Thyroid gland (tissue), 4 donors: ENCODE measurements at regions not wholly inside any gene's neighbourhood (a gene's known extent, or its start where the extent isn't known, plus 50 kb on each side); places are given as distances from the start of the nearest gene placed in this dataset.

Experiments
- DNase-seq, 2 donors: peaks; one replicate each; pipeline ENCODE4 v3.0.0-alpha.2; 2019
- H3K27ac ChIP-seq, 3 donors: fragments of 200-600 bp; sonication (generic); 1 replicate in 2 of 3; 2 replicates in 1 of 3; pipeline ENCODE4 v1.5.1; 2016 to 2019; ENCODE audit warnings: mild to moderate bottlenecking in 1 of 3, moderate library complexity in 1 of 3
- H3K27me3 ChIP-seq: fragments of 200-600 bp; sonication (generic); one replicate; pipeline ENCODE4 v1.5.1; 2019
- H3K36me3 ChIP-seq, 2 donors: fragments of 200-600 bp; sonication (generic); one replicate each; pipeline ENCODE4 v1.5.1; 2016 to 2019
- H3K4me1 ChIP-seq, 2 donors: fragments of 200-600 bp; sonication (generic); one replicate each; pipeline ENCODE4 v1.5.1; 2017 to 2019
- H3K4me3 ChIP-seq, 3 donors: fragments of 200-600 bp; sonication (generic); replicated peaks in 1 of 3; 1 replicate in 2 of 3; 2 replicates in 1 of 3; pipeline ENCODE4 v1.5.1; 2016; ENCODE audit warnings: mild to moderate bottlenecking in 1 of 3
- H3K9me3 ChIP-seq: fragments of 200-600 bp; sonication (generic); one replicate; pipeline ENCODE4 v1.5.1; 2017
- CTCF ChIP-seq, 6 experiments: fragments of 200-600 bp in 3 of 6; fragments of 450-650 bp in 3 of 6; sonication (generic) in 3 of 6; IDR thresholded peaks; one replicate each; pipeline ENCODE4 v1.5.1; 2016 to 2019; ENCODE audit warnings: antibody characterized with exemption in 6 of 6, mild to moderate bottlenecking in 2 of 6, inconsistent platforms in 1 of 6, moderate library complexity in 1 of 6
- POLR2A ChIP-seq, 2 donors: fragments of 450-650 bp; IDR thresholded peaks; one replicate each; pipeline ENCODE4 v1.6.1; 2017; ENCODE audit warnings: antibody characterized with exemption in 2 of 2, mild to moderate bottlenecking in 2 of 2, moderate library complexity in 1 of 2
- WGBS, 2 donors: methylation state at CpG; one replicate each; pipeline ENCODE4 v1.1.5; 2017; 5-methylcytosine and 5-hydroxymethylcytosine counted together
- intact Hi-C: fragments of 100-400 bp; cut with DNase I; formaldehyde crosslinking; loops from one replicate; pipeline ENCODE4 v1.15.1; 2023

- Histone ChIP-seq H3K27me3 (no peaks in the 10 kb centered on the region), H3K36me3 (no peaks in the 10 kb centered on the region), H3K27ac (peak overlapping the region; percentile 77 to 84 (median 82)), H3K9me3 (no peaks in the 10 kb centered on the region), H3K4me1 (peaks cover 36 to 38% of the 10 kb centered on the region in 2 donors), H3K4me3 (peak overlapping the region in 1 of 3 donors; percentile 9)
- intact Hi-C loops = no loop called here
- peak; percentile 77 to 81 for DNase-seq
- WGBS, 2 donors = 3 to 8% methylated on average over 8 of the region's 8 CpGs
- no peak for TF ChIP-seq CTCF (IDR thresholded peaks at IDR 0.05)
- peak in 1 of 2 donors; percentile 76 for TF ChIP-seq POLR2A (IDR thresholded peaks at IDR 0.05)
These were observed 117.1 kb upstream of the DTNA start for GRCh38 chr18:34592961-34593382.

GRCh38 chr18:34594266-34594665 is 115.8 kb upstream of the DTNA start:
- H3K4me1 ChIP-seq = peaks cover 36 to 38% of the 10 kb centered on the region in 2 donors
- H3K9me3 ChIP-seq = no peaks in the 10 kb centered on the region
- no peaks in the 10 kb centered on the region for H3K36me3 ChIP-seq
- WGBS, 2 donors = 69 to 87% methylated on average over 1 of the region's 1 CpG
- intact Hi-C loops = no loop called here
- TF ChIP-seq CTCF (IDR thresholded peaks at IDR 0.05) = no peak
- no peak for TF ChIP-seq POLR2A (IDR thresholded peaks at IDR 0.05)
- DNase-seq = no peak
- no peaks in the 10 kb centered on the region for H3K27me3 ChIP-seq
- H3K4me3 ChIP-seq = peak overlapping the region in 1 of 3 donors; percentile 8
- peak overlapping the region; percentile 77 to 84 (median 82) for H3K27ac ChIP-seq

- DNase-seq = peak; percentile 27 to 52
- Histone ChIP-seq H3K27me3 (no peaks in the 10 kb centered on the region), H3K4me3 (no peak overlapping the region), H3K9me3 (no peaks in the 10 kb centered on the region), H3K36me3 (no peaks in the 10 kb centered on the region), H3K4me1 (peaks cover 36 to 38% of the 10 kb centered on the region in 2 donors), H3K27ac (peak overlapping the region; percentile 18 to 82 (median 77))
- 44 to 55% methylated on average over 2 of the region's 2 CpGs for WGBS, 2 donors
- intact Hi-C loops = no loop called here
- TF ChIP-seq CTCF (IDR thresholded peaks at IDR 0.05) (peak in 4 of 6 experiments; percentile 38 to 60 (median 47)), POLR2A (IDR thresholded peaks at IDR 0.05) (no peak)
These were observed 114.4 kb upstream of the DTNA start for GRCh38 chr18:34595690-34596089.

GRCh38 chr18:34598120-34598635 is 111.9 kb upstream of the DTNA start:
- no peaks in the 10 kb centered on the region for H3K9me3 ChIP-seq
- WGBS, 2 donors = 94 to 98% methylated on average over 4 of the region's 4 CpGs
- peaks cover 31 to 38% of the 10 kb centered on the region in 2 donors for H3K4me1 ChIP-seq
- no peaks in the 10 kb centered on the region for H3K27me3 ChIP-seq
- no peak overlapping the region for H3K4me3 ChIP-seq
- DNase-seq = no peak
- no peak for TF ChIP-seq CTCF (IDR thresholded peaks at IDR 0.05)
- TF ChIP-seq POLR2A (IDR thresholded peaks at IDR 0.05) = no peak
- H3K36me3 ChIP-seq = no peaks in the 10 kb centered on the region
- peak overlapping the region in 1 of 3 donors; percentile 6 for H3K27ac ChIP-seq
- intact Hi-C loops = no loop called here

GRCh38 chr18:34600158-34600557 is 109.9 kb upstream of the DTNA start:
- Histone ChIP-seq H3K27me3 (no peaks in the 10 kb centered on the region), H3K27ac (no peak overlapping the region), H3K9me3 (no peaks in the 10 kb centered on the region), H3K4me3 (no peak overlapping the region), H3K36me3 (no peaks in the 10 kb centered on the region), H3K4me1 (peaks cover 20% of the 10 kb centered on the region in 2 donors)
- no peak for DNase-seq
- TF ChIP-seq CTCF (IDR thresholded peaks at IDR 0.05) (no peak), POLR2A (IDR thresholded peaks at IDR 0.05) (no peak)
- intact Hi-C loops = no loop called here
